Vagina (tissue), 2 donors: ENCODE measurements at regions not wholly inside any gene's neighbourhood (a gene's known extent, or its start where the extent isn't known, plus 50 kb on each side); places are given as distances from the start of the nearest gene placed in this dataset.

Experiments used
- DNase-seq, 2 donors: peaks; one replicate each; pipeline ENCODE4 v3.0.0-alpha.2; 2017; ENCODE audit errors: extremely low spot score in 2 of 2
- H3K27ac ChIP-seq: fragments of 200-600 bp; sonication (generic); one replicate; pipeline ENCODE4 v1.5.1; 2019
- H3K27me3 ChIP-seq: fragments of 200-600 bp; sonication (generic); one replicate; pipeline ENCODE4 v1.5.1; 2019
- H3K36me3 ChIP-seq, 2 donors: fragments of 200-600 bp; sonication (generic); one replicate each; pipeline ENCODE4 v1.5.1; 2017 to 2019
- H3K4me1 ChIP-seq: fragments of 200-600 bp; sonication (generic); one replicate; pipeline ENCODE4 v1.5.1; 2019
- H3K4me3 ChIP-seq, 2 donors: fragments of 200-600 bp; sonication (generic); 1 replicate in 1 of 2; 2 replicates in 1 of 2; pipeline ENCODE4 v1.5.1; 2016 to 2019
- H3K9me3 ChIP-seq: fragments of 200-600 bp; sonication (generic); one replicate; pipeline ENCODE4 v1.5.1; 2019
- POLR2A ChIP-seq, 2 donors: fragments of 450-650 bp; IDR thresholded peaks; one replicate each; pipeline ENCODE4 v1.6.1; 2017; ENCODE audit warnings: antibody characterized with exemption in 2 of 2, mild to moderate bottlenecking in 2 of 2, moderate library complexity in 2 of 2
- POLR2AphosphoS5 ChIP-seq, 2 donors: sonication (generic); formaldehyde crosslinking; IDR thresholded peaks; one replicate each; pipeline ENCODE4 v1.9.0; 2017; ENCODE audit warnings: antibody characterized with exemption in 2 of 2, mild to moderate bottlenecking in 2 of 2, low read depth in 1 of 2; ENCODE audit not compliant: insufficient read depth in 1 of 2
- intact Hi-C: fragments of 100-400 bp; cut with DNase I; formaldehyde crosslinking; loops from one replicate; pipeline ENCODE4 v1.15.1; 2023
- TF ChIP-seq, protein P1 (sequence below), 3 experiments: fragments of 450-650 bp in 2 of 3; fragments of 200-600 bp in 1 of 3; sonication (generic) in 1 of 3; IDR thresholded peaks; one replicate each; pipeline ENCODE4 v1.5.1; 2017 to 2019; ENCODE audit warnings: antibody characterized with exemption in 3 of 3, mild to moderate bottlenecking in 2 of 3, moderate library complexity in 2 of 3

DNA sequence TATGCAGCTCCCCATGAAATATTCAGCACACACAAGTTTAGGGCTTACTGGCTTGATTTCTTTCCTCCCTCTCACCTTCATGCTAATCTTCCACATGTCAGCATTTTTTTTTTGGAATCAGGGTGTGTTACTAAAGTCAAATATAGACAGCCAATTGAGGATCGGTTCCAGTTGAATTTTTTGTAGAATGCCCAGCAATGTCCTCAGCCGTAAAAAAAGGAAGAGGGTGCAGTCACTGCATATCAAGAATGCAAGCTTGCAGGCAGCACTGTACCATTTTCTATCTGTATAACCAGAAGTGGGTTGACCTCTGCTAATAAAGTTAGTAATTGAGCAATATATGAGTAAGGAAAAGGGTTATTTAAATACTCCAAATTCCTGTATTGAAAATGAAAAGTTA lies 51.4 kb upstream of the CHMP2B start:
- no peaks in the 10 kb centered on the region for H3K9me3 ChIP-seq
- no peak for DNase-seq
- intact Hi-C loops: no loop called here
- TF ChIP-seq POLR2AphosphoS5 (IDR thresholded peaks at IDR 0.05; ENCODE audit: insufficient read depth in 1 of 2, low read depth in 1 of 2): no peak
- TF ChIP-seq POLR2A (IDR thresholded peaks at IDR 0.05): no peak
- TF ChIP-seq, protein P1, sequence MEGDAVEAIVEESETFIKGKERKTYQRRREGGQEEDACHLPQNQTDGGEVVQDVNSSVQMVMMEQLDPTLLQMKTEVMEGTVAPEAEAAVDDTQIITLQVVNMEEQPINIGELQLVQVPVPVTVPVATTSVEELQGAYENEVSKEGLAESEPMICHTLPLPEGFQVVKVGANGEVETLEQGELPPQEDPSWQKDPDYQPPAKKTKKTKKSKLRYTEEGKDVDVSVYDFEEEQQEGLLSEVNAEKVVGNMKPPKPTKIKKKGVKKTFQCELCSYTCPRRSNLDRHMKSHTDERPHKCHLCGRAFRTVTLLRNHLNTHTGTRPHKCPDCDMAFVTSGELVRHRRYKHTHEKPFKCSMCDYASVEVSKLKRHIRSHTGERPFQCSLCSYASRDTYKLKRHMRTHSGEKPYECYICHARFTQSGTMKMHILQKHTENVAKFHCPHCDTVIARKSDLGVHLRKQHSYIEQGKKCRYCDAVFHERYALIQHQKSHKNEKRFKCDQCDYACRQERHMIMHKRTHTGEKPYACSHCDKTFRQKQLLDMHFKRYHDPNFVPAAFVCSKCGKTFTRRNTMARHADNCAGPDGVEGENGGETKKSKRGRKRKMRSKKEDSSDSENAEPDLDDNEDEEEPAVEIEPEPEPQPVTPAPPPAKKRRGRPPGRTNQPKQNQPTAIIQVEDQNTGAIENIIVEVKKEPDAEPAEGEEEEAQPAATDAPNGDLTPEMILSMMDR (IDR thresholded peaks at IDR 0.05): no peak
- no peaks in the 10 kb centered on the region for H3K36me3 ChIP-seq
- no peaks in the 10 kb centered on the region for H3K27me3 ChIP-seq
- H3K27ac ChIP-seq: no peak overlapping the region
- H3K4me3 ChIP-seq: no peak overlapping the region
- H3K4me1 ChIP-seq: no peaks in the 10 kb centered on the region

DNA sequence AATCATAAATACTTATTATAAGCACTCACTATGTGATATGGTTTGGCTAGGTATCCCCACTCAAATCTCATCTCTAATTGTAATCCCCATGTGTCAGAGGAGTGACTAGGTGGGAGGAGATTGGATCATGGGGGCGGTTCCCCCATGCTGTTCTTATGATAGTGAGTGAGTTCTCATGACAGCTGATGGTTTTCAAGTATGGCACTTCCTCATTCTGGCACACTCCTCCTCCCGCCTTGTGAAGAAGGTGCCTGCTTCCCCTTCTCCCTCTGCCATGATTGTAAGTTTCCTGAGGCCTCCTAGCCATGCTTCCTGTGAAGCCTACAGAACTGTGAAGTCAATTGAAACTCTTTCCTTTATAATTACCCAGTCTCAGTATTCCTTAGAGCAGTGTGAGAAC lies 53.3 kb upstream of the CHMP2B start:
- DNase-seq: no peak
- H3K36me3 ChIP-seq: no peaks in the 10 kb centered on the region
- no peaks in the 10 kb centered on the region for H3K9me3 ChIP-seq
- H3K27me3 ChIP-seq: no peaks in the 10 kb centered on the region
- no peaks in the 10 kb centered on the region for H3K4me1 ChIP-seq
- no peak overlapping the region for H3K27ac ChIP-seq
- intact Hi-C loops: no loop called here
- H3K4me3 ChIP-seq: no peak overlapping the region
- TF ChIP-seq POLR2A (IDR thresholded peaks at IDR 0.05) (no peak), POLR2AphosphoS5 (IDR thresholded peaks at IDR 0.05; ENCODE audit: insufficient read depth in 1 of 2, low read depth in 1 of 2) (no peak)
- TF ChIP-seq, protein P1 (IDR thresholded peaks at IDR 0.05): no peak

DNA sequence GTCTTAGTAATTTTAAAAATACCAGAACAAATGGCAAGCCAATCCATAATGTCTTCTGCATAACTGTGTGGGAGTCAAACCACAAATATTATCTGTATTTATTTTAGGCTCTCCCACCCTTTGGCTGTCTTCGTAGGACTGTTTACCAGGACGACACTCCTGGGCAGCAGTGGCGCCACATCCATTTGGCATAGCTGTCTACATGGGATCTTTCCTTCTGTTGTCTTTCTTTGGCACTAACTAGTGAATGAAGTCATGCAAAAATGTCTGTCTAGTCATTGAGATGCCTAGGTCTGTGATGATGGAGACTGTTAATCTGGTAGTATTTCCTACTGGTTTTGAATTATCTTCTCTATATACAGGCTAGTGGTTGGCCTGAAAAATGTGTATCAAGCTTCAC lies 54.0 kb upstream of the CHMP2B start:
- H3K9me3 ChIP-seq: no peaks in the 10 kb centered on the region
- TF ChIP-seq, protein P1 (IDR thresholded peaks at IDR 0.05): no peak
- TF ChIP-seq POLR2AphosphoS5 (IDR thresholded peaks at IDR 0.05; ENCODE audit: insufficient read depth in 1 of 2, low read depth in 1 of 2) (no peak), POLR2A (IDR thresholded peaks at IDR 0.05) (no peak)
- no peaks in the 10 kb centered on the region for H3K27me3 ChIP-seq
- no peaks in the 10 kb centered on the region for H3K36me3 ChIP-seq
- no peak for DNase-seq
- H3K4me3 ChIP-seq: no peak overlapping the region
- no peaks in the 10 kb centered on the region for H3K4me1 ChIP-seq
- intact Hi-C loops: no loop called here
- no peak overlapping the region for H3K27ac ChIP-seq

DNA sequence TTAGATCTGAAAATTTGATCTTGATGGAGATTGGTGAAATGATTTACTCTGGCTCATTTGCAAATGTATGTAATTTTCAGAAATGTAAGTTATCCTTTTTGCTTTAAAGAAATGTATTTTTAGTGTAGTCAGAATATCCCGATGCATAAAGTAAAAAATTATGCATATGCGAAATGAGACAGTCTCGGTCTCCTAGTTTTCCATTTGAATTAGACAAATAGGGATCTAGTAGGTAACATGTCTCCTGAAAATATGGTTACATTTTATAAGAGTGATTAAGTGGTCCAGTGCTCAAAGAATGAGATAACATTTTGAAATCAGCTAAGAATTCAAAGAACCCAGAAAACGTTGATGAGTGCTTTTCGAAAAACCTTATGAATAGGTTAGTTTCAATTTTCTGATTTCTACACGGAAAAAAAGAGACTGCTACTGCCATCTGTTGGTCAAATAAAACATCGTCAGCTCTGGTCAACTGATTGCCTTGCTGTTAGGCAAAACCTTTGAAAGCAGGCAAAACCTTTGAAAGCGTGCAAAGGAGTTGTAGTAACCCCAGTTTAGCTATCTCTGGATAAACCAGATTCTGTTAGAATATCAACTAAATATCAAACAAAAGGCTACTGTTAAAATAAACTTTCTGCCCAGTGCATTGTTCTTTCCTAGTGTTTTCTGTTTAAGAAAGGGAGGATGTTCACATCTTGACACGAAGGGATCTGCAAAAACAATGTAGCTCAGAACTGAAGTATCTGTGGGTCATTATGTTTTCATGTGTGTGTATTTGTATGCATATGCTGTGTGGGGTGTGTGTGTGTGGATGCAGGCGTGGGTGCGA lies 59.3 kb upstream of the CHMP2B start:
- Histone ChIP-seq H3K4me1 (no peaks in the 10 kb centered on the region), H3K27me3 (no peaks in the 10 kb centered on the region), H3K4me3 (peak overlapping the region in 1 of 2 donors; percentile 10), H3K36me3 (no peaks in the 10 kb centered on the region), H3K9me3 (no peaks in the 10 kb centered on the region), H3K27ac (no peak overlapping the region)
- TF ChIP-seq, protein P1 (IDR thresholded peaks at IDR 0.05): peak in 2 of 3 experiments; percentile 50 to 51
- TF ChIP-seq POLR2A (IDR thresholded peaks at IDR 0.05): no peak
- DNase-seq: no peak
- intact Hi-C loops: no loop called here

DNA sequence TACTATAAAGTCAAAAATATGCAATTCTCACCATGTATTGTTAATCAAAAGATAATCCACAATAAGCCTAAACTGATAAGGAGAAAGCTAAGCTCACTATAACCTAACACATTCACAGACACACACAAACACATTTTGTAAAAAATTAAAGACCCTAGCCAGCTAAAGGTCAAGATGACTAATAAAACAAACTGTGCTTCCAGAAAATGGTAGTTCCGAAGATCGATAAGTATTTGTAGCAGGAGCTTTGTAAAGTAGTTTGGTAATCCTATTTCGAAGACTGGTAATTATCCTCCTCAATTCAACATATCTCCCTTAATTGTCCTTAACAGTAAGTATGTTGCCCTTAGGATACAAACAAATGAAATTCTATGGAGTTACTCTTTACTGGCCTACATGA lies 62.9 kb upstream of the CHMP2B start:
- Histone ChIP-seq H3K9me3 (no peaks in the 10 kb centered on the region), H3K27me3 (no peaks in the 10 kb centered on the region), H3K4me1 (no peaks in the 10 kb centered on the region), H3K4me3 (no peak overlapping the region), H3K27ac (no peak overlapping the region), H3K36me3 (no peaks in the 10 kb centered on the region)
- no peak for DNase-seq
- TF ChIP-seq, protein P1 (IDR thresholded peaks at IDR 0.05): no peak
- TF ChIP-seq POLR2A (IDR thresholded peaks at IDR 0.05): no peak
- intact Hi-C loops: loop anchor here (5.0 kb wide), 1 partner anchor 392 kb away; no protein-coding TSS in a partner anchor
